ENCODE measurements at regions not wholly inside any gene's neighbourhood (a gene's known extent, or its start where the extent isn't known, plus 50 kb on each side); places are given as distances from the start of the nearest gene placed in this dataset.

- no peak for DNase-seq
- H3K4me1 Mint-ChIP-seq = peaks cover 44% of the 10 kb centered on the region
- H3K27ac Mint-ChIP-seq = no peak overlapping the region
- no peaks in the 10 kb centered on the region for H3K36me3 Mint-ChIP-seq (ENCODE audit: low read depth)
- H3K9me3 Mint-ChIP-seq = peaks cover 19% of the 10 kb centered on the region
- no peak overlapping the region for H3K4me3 Mint-ChIP-seq
- TF ChIP-seq CTCF (IDR thresholded peaks at IDR 0.05) = peak; percentile 1
- H3K27me3 Mint-ChIP-seq (ENCODE audit: low read depth, poor library complexity) = peaks cover 22% of the 10 kb centered on the region
These were observed 105.3 kb upstream of the BOD1 start for GRCh38 chr5:173721601-173722232.

- Mint-ChIP-seq H3K4me1 (peaks cover 10% of the 10 kb centered on the region), H3K4me3 (no peak overlapping the region), H3K9me3 (peaks cover 20% of the 10 kb centered on the region), H3K27me3 (ENCODE audit: low read depth, poor library complexity) (peaks cover 48% of the 10 kb centered on the region), H3K27ac (no peak overlapping the region), H3K36me3 (ENCODE audit: low read depth) (no peaks in the 10 kb centered on the region)
- no peak for DNase-seq
- no peak for TF ChIP-seq CTCF (IDR thresholded peaks at IDR 0.05)
These were observed 110.6 kb upstream of the BOD1 start for GRCh38 chr5:173726846-173727557.

- H3K27ac Mint-ChIP-seq = no peak overlapping the region
- DNase-seq = no peak
- H3K27me3 Mint-ChIP-seq (ENCODE audit: low read depth, poor library complexity) = peaks cover 41% of the 10 kb centered on the region
- TF ChIP-seq CTCF (IDR thresholded peaks at IDR 0.05) = no peak
- peaks cover 8% of the 10 kb centered on the region for H3K4me1 Mint-ChIP-seq
- H3K36me3 Mint-ChIP-seq (ENCODE audit: low read depth) = no peaks in the 10 kb centered on the region
- no peak overlapping the region for H3K4me3 Mint-ChIP-seq
- H3K9me3 Mint-ChIP-seq = peaks cover 20% of the 10 kb centered on the region
These were observed 111.7 kb upstream of the BOD1 start for GRCh38 chr5:173727839-173728778.

- peaks cover 20% of the 10 kb centered on the region for H3K9me3 Mint-ChIP-seq
- peaks cover 38% of the 10 kb centered on the region for H3K27me3 Mint-ChIP-seq (ENCODE audit: low read depth, poor library complexity)
- TF ChIP-seq CTCF (IDR thresholded peaks at IDR 0.05) = no peak
- DNase-seq = no peak
- H3K4me1 Mint-ChIP-seq = peaks cover 8% of the 10 kb centered on the region
- no peaks in the 10 kb centered on the region for H3K36me3 Mint-ChIP-seq (ENCODE audit: low read depth)
- H3K4me3 Mint-ChIP-seq = no peak overlapping the region
- no peak overlapping the region for H3K27ac Mint-ChIP-seq
These were observed 112.8 kb upstream of the BOD1 start for GRCh38 chr5:173729079-173729765.

GRCh38 chr5:173730632-173731298, 114.3 kb upstream of the BOD1 start:
- TF ChIP-seq CTCF (IDR thresholded peaks at IDR 0.05) = no peak
- Mint-ChIP-seq H3K27ac (no peak overlapping the region), H3K36me3 (ENCODE audit: low read depth) (no peaks in the 10 kb centered on the region), H3K4me1 (peaks cover 23% of the 10 kb centered on the region), H3K4me3 (no peak overlapping the region), H3K27me3 (ENCODE audit: low read depth, poor library complexity) (peaks cover 43% of the 10 kb centered on the region), H3K9me3 (peaks cover 8% of the 10 kb centered on the region)
- DNase-seq = no peak
